H9 (cell line): ENCODE measurements at regions not wholly inside any gene's neighbourhood (a gene's known extent, or its start where the extent isn't known, plus 50 kb on each side); places are given as distances from the start of the nearest gene placed in this dataset.

ENCODE experiments used
- DNase-seq: peaks from one replicate; pipeline ENCODE4 v3.0.0-alpha.2; 2017
- H2AFZ ChIP-seq: one replicate; pipeline ENCODE4 v1.6.1; 2013; ENCODE audit warnings: mild to moderate bottlenecking, low read length, control low read depth, moderate library complexity
- H2AK5ac ChIP-seq: 2 replicates; pipeline ENCODE4 v1.6.1; 2013; ENCODE audit warnings: low read length, control low read depth, mixed read lengths; ENCODE audit not compliant: insufficient read length
- H2BK120ac ChIP-seq: one replicate; pipeline ENCODE4 v1.6.1; 2013; ENCODE audit warnings: low read depth, mild to moderate bottlenecking, low read length, control low read depth, inconsistent platforms; ENCODE audit not compliant: poor library complexity, severe bottlenecking
- H2BK12ac ChIP-seq: 2 replicates; pipeline ENCODE4 v1.6.1; 2013; ENCODE audit warnings: low read length, control low read depth, mixed read lengths, low read depth; ENCODE audit not compliant: insufficient read length
- H2BK15ac ChIP-seq: 2 replicates; pipeline ENCODE4 v1.6.1; 2013; ENCODE audit warnings: low read depth, low read length, control low read depth
- H2BK20ac ChIP-seq: one replicate; pipeline ENCODE4 v1.6.1; 2013; ENCODE audit warnings: low read depth, mild to moderate bottlenecking, low read length, control low read depth, inconsistent platforms; ENCODE audit not compliant: poor library complexity, severe bottlenecking
- H2BK5ac ChIP-seq: 2 replicates; pipeline ENCODE4 v1.6.1; 2013; ENCODE audit warnings: low read length, control low read depth, mixed read lengths; ENCODE audit not compliant: insufficient read length
- H3K14ac ChIP-seq: 2 replicates; pipeline ENCODE4 v1.6.1; 2013; ENCODE audit warnings: low read length, control low read depth; ENCODE audit not compliant: insufficient read depth
- H3K18ac ChIP-seq: 2 replicates; pipeline ENCODE4 v1.6.1; 2013; ENCODE audit warnings: low read depth, mild to moderate bottlenecking, mixed read lengths, low read length, control low read depth; ENCODE audit not compliant: insufficient read length
- H3K23ac ChIP-seq: 2 replicates; pipeline ENCODE4 v1.6.1; 2013; ENCODE audit warnings: low read length, control low read depth, mixed read lengths, low read depth; ENCODE audit not compliant: insufficient read length
- H3K23me2 ChIP-seq: 2 replicates; pipeline ENCODE4 v1.6.1; 2013; ENCODE audit warnings: low read depth, mild to moderate bottlenecking, mixed read lengths, low read length, control low read depth; ENCODE audit not compliant: insufficient read length, poor library complexity, severe bottlenecking
- H3K27ac ChIP-seq: 2 replicates; pipeline ENCODE4 v1.5.1; 2013; ENCODE audit warnings: low read length, control low read depth, mixed read lengths, low read depth; ENCODE audit not compliant: insufficient read length
- H3K27me3 ChIP-seq: 2 replicates; pipeline ENCODE4 v1.6.1; 2013; ENCODE audit warnings: low read length, control low read depth, inconsistent platforms; ENCODE audit not compliant: insufficient read depth
- H3K4ac ChIP-seq: 2 replicates; pipeline ENCODE4 v1.6.1; 2013; ENCODE audit warnings: low read depth, mild to moderate bottlenecking, control low read depth, inconsistent platforms, low read length, moderate library complexity
- H3K4me1 ChIP-seq: 2 replicates; pipeline ENCODE4 v1.6.1; 2013; ENCODE audit warnings: low read length, control low read depth, inconsistent platforms; ENCODE audit not compliant: insufficient read depth
- H3K4me2 ChIP-seq: 2 replicates; pipeline ENCODE4 v1.6.1; 2013; ENCODE audit warnings: low read length, control low read depth, mixed read lengths; ENCODE audit not compliant: insufficient read length, insufficient read depth
- H3K56ac ChIP-seq: 2 replicates; pipeline ENCODE4 v1.6.1; 2013; ENCODE audit warnings: low read depth, mild to moderate bottlenecking, mixed read lengths, low read length, control low read depth; ENCODE audit not compliant: insufficient read length
- H3K79me1 ChIP-seq: 2 replicates; pipeline ENCODE4 v1.6.1; 2013; ENCODE audit warnings: low read depth, mild to moderate bottlenecking, moderate library complexity, low read length, control low read depth, inconsistent platforms; ENCODE audit not compliant: insufficient read depth, poor library complexity, severe bottlenecking
- H3K79me2 ChIP-seq: 2 replicates; pipeline ENCODE4 v1.6.1; 2013; ENCODE audit warnings: low read length, control low read depth, inconsistent platforms; ENCODE audit not compliant: insufficient read depth
- H3K9ac ChIP-seq: 2 replicates; pipeline ENCODE4 v1.6.1; 2013; ENCODE audit warnings: low read length, control low read depth, mixed read lengths; ENCODE audit not compliant: insufficient read length; ENCODE audit errors: extremely low read depth
- H3K9me3 ChIP-seq: one replicate; pipeline ENCODE4 v1.6.1; 2013; ENCODE audit warnings: low read depth, low read length, inconsistent platforms; ENCODE audit not compliant: control insufficient read depth
- H3T11ph ChIP-seq: one replicate; pipeline ENCODE4 v1.6.1; 2013; ENCODE audit warnings: mild to moderate bottlenecking, low read length, control low read depth, inconsistent platforms
- H4K20me1 ChIP-seq: one replicate; pipeline ENCODE4 v1.6.1; 2013; ENCODE audit not compliant: control insufficient read depth, insufficient read length, insufficient read depth
- H4K5ac ChIP-seq: 2 replicates; pipeline ENCODE4 v1.6.1; 2013; ENCODE audit warnings: low read depth, mild to moderate bottlenecking, mixed read lengths, low read length, control low read depth; ENCODE audit not compliant: insufficient read length
- H4K8ac ChIP-seq: replicated peaks from 2 replicates; pipeline ENCODE4 v1.6.1; 2013; ENCODE audit warnings: low read length, control low read depth, mixed read lengths, low read depth; ENCODE audit not compliant: insufficient read length
- H4K91ac ChIP-seq: 2 replicates; pipeline ENCODE4 v1.6.1; 2013; ENCODE audit warnings: low read depth, mild to moderate bottlenecking, moderate library complexity, mixed read lengths, low read length, control low read depth; ENCODE audit not compliant: insufficient read length
- H3K27ac Mint-ChIP-seq, 3 experiments: 2 replicates in 2 of 3; 3 replicates in 1 of 3; pipeline ENCODE4 v1.8.0; 2020 to 2021; ENCODE audit warnings: mixed read lengths in 3 of 3, mild to moderate bottlenecking in 1 of 3, moderate library complexity in 1 of 3
- H3K27me3 Mint-ChIP-seq: 2 replicates; pipeline ENCODE4 v1.8.0; 2021; ENCODE audit warnings: low read depth, mild to moderate bottlenecking, moderate library complexity, mixed read lengths
- H3K36me3 Mint-ChIP-seq, 3 experiments: 2 replicates in 2 of 3; 3 replicates in 1 of 3; pipeline ENCODE4 v1.8.0; 2020 to 2021; ENCODE audit warnings: low read depth in 3 of 3, mixed read lengths in 3 of 3; ENCODE audit not compliant: insufficient read depth in 1 of 3
- H3K4me1 Mint-ChIP-seq, 2 experiments: 2 replicates each; pipeline ENCODE4 v1.8.0; 2020; ENCODE audit warnings: mixed read lengths in 2 of 2
- H3K4me3 Mint-ChIP-seq, 2 experiments: 2 replicates in 1 of 2; 3 replicates in 1 of 2; pipeline ENCODE4 v1.8.0; 2020 to 2021; ENCODE audit warnings: mild to moderate bottlenecking in 2 of 2, mixed read lengths in 2 of 2, moderate library complexity in 1 of 2
- H3K9me3 Mint-ChIP-seq, 2 experiments: 2 replicates in 1 of 2; 3 replicates in 1 of 2; pipeline ENCODE4 v1.8.0; 2020; ENCODE audit warnings: mild to moderate bottlenecking in 2 of 2, mixed read lengths in 2 of 2, moderate library complexity in 1 of 2
- WGBS: extraction: QIAGEN DNeasy Blood & Tissue Kit; methylation state at CpG from one replicate; pipeline ENCODE4 v1.1.7; 2013; ENCODE audit warnings: missing lambda C conversion rate, low lambda C conversion rate, mixed read lengths; ENCODE audit not compliant: insufficient read length; ENCODE audit errors: extremely low coverage; 5-methylcytosine and 5-hydroxymethylcytosine counted together
- TF ChIP-seq, protein P1 (sequence below): fragments of 200-600 bp; sonication (generic); conservative IDR thresholded peaks from 3 replicates; pipeline ENCODE4 v1.8.0; 2021; ENCODE audit warnings: antibody characterized with exemption, mild to moderate bottlenecking

DNA sequence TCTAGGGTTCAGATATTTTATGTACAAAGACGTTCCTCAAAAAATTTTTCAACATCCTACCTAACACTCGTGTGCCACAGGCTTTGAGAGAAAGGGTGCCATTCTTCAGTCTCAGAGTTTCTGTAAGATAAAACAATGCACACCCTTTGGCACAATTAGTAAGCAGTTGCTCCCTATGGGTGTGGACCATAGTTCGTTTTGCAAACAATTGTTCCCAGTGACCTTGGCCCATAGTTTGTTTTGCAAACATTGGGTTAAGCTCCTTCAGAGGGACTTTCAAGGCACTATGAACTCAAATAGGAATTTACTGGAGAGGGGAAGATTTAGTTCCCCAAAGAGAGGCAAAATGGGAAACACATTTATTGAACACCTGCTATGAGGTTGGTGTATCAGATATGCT, 220.3 kb upstream of the CA10 start:
- no peaks in the 10 kb centered on the region for H3K9me3 ChIP-seq

More for the DNA sequence above, 220.3 kb upstream of the CA10 start:
- no peak overlapping the region for H4K8ac ChIP-seq
- H2AFZ ChIP-seq = no peak overlapping the region
- H3K4me1 ChIP-seq = peaks cover 2% of the 10 kb centered on the region; the same call in 1 of the 2 replicates
- no peak overlapping the region for H3K23ac ChIP-seq
- no peak overlapping the region for H3K18ac ChIP-seq
- H3K27me3 ChIP-seq = no peaks in the 10 kb centered on the region
- H3K27ac ChIP-seq = no peak overlapping the region
- H3K4ac ChIP-seq = no peak overlapping the region
- H2BK20ac ChIP-seq = no peak overlapping the region
- TF ChIP-seq, protein P1, sequence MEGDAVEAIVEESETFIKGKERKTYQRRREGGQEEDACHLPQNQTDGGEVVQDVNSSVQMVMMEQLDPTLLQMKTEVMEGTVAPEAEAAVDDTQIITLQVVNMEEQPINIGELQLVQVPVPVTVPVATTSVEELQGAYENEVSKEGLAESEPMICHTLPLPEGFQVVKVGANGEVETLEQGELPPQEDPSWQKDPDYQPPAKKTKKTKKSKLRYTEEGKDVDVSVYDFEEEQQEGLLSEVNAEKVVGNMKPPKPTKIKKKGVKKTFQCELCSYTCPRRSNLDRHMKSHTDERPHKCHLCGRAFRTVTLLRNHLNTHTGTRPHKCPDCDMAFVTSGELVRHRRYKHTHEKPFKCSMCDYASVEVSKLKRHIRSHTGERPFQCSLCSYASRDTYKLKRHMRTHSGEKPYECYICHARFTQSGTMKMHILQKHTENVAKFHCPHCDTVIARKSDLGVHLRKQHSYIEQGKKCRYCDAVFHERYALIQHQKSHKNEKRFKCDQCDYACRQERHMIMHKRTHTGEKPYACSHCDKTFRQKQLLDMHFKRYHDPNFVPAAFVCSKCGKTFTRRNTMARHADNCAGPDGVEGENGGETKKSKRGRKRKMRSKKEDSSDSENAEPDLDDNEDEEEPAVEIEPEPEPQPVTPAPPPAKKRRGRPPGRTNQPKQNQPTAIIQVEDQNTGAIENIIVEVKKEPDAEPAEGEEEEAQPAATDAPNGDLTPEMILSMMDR = no peak
- no peaks in the 10 kb centered on the region for H3K79me1 ChIP-seq
- no peaks in the 10 kb centered on the region for H3K9me3 Mint-ChIP-seq
- no peak overlapping the region for H2BK120ac ChIP-seq
- no peaks in the 10 kb centered on the region; a peak in 1 of 7 replicates for H3K36me3 Mint-ChIP-seq
- no peak overlapping the region for H3T11ph ChIP-seq
- no peak overlapping the region for H3K4me2 ChIP-seq
- H3K56ac ChIP-seq = no peak overlapping the region
- no peak overlapping the region for H3K4me3 Mint-ChIP-seq
- no peaks in the 10 kb centered on the region for H3K23me2 ChIP-seq
- WGBS = no CpG with 5 or more reads among the region's 3 CpGs
- H4K20me1 ChIP-seq = no peaks in the 10 kb centered on the region
- no peak overlapping the region for H4K5ac ChIP-seq
- H2BK12ac ChIP-seq = no peak overlapping the region
- H3K27ac Mint-ChIP-seq = no peak overlapping the region
- no peak for DNase-seq
- H3K27me3 Mint-ChIP-seq = peaks cover 2% of the 10 kb centered on the region
- no peak overlapping the region for H3K9ac ChIP-seq
- peaks cover 2 to 3% of the 10 kb centered on the region in 2 experiments; a peak in 2 of 4 replicates for H3K4me1 Mint-ChIP-seq
- H2BK15ac ChIP-seq = no peak overlapping the region
- no peak overlapping the region for H2AK5ac ChIP-seq
- no peak overlapping the region for H2BK5ac ChIP-seq
- H4K91ac ChIP-seq = no peak overlapping the region
- H3K14ac ChIP-seq = no peak overlapping the region
- no peaks in the 10 kb centered on the region for H3K79me2 ChIP-seq
